ENCODE measurements at regions not wholly inside any gene's neighbourhood (a gene's known extent, or its start where the extent isn't known, plus 50 kb on each side); places are given as distances from the start of the nearest gene placed in this dataset.

- Histone ChIP-seq H3K4me2 (ENCODE audit: low read length) (no peak overlapping the region), H3K27me3 (ENCODE audit: insufficient read depth, low read depth, low read length) (no peaks in the 10 kb centered on the region), H4K20me1 (ENCODE audit: insufficient read depth) (no peaks in the 10 kb centered on the region), H3K9me2 (ENCODE audit: insufficient read depth, low read length) (no peaks in the 10 kb centered on the region), H3K27ac (ENCODE audit: low read length) (no peak overlapping the region), H3K36me3 (ENCODE audit: insufficient read depth, low read length) (no peaks in the 10 kb centered on the region), H3K9me3 (ENCODE audit: low read length) (no peaks in the 10 kb centered on the region), H3K4me3 (ENCODE audit: low read length) (no peak overlapping the region), H3K79me2 (replicated peaks; ENCODE audit: insufficient read depth, low read length) (no peaks in the 10 kb centered on the region), H3K9ac (ENCODE audit: low read length) (no peak overlapping the region), H2AFZ (ENCODE audit: low read depth, low read length) (no peak overlapping the region), H3F3A (ENCODE audit: insufficient read depth, low read length, poor library complexity, severe bottlenecking) (no peaks in the 10 kb centered on the region)
- no peak for TF ChIP-seq REST (IDR thresholded peaks at IDR 0.05; ENCODE audit: borderline replicate concordance)
These were observed 116.2 kb upstream of the SALL4 start for GRCh38 chr20:51918561-51918960.

GRCh38 chr20:51917886-51918535, 115.7 kb upstream of the SALL4 start:
- Histone ChIP-seq H4K20me1 (ENCODE audit: insufficient read depth) (no peaks in the 10 kb centered on the region), H3K4me2 (ENCODE audit: low read length) (no peak overlapping the region), H3K9me3 (ENCODE audit: low read length) (no peaks in the 10 kb centered on the region), H3K9ac (ENCODE audit: low read length) (no peak overlapping the region), H3K9me2 (ENCODE audit: insufficient read depth, low read length) (no peaks in the 10 kb centered on the region), H3K27me3 (ENCODE audit: insufficient read depth, low read depth, low read length) (no peaks in the 10 kb centered on the region), H3K36me3 (ENCODE audit: insufficient read depth, low read length) (no peaks in the 10 kb centered on the region), H3K27ac (ENCODE audit: low read length) (no peak overlapping the region), H3K4me3 (ENCODE audit: low read length) (no peak overlapping the region), H3F3A (ENCODE audit: insufficient read depth, low read length, poor library complexity, severe bottlenecking) (no peaks in the 10 kb centered on the region), H2AFZ (ENCODE audit: low read depth, low read length) (no peak overlapping the region), H3K79me2 (replicated peaks; ENCODE audit: insufficient read depth, low read length) (no peaks in the 10 kb centered on the region)
- no peak for TF ChIP-seq REST (IDR thresholded peaks at IDR 0.05; ENCODE audit: borderline replicate concordance)

GRCh38 chr20:51916244-51916643, 113.9 kb upstream of the SALL4 start:
- H4K20me1 ChIP-seq (ENCODE audit: insufficient read depth): no peaks in the 10 kb centered on the region
- no peak overlapping the region for H2AFZ ChIP-seq (ENCODE audit: low read depth, low read length)
- no peaks in the 10 kb centered on the region for H3K79me2 ChIP-seq (replicated peaks; ENCODE audit: insufficient read depth, low read length)
- no peaks in the 10 kb centered on the region for H3F3A ChIP-seq (ENCODE audit: insufficient read depth, low read length, poor library complexity, severe bottlenecking)
- no peak overlapping the region for H3K4me3 ChIP-seq (ENCODE audit: low read length)
- H3K9ac ChIP-seq (ENCODE audit: low read length): no peak overlapping the region
- no peaks in the 10 kb centered on the region for H3K36me3 ChIP-seq (ENCODE audit: insufficient read depth, low read length)
- H3K4me2 ChIP-seq (ENCODE audit: low read length): no peak overlapping the region
- no peaks in the 10 kb centered on the region for H3K9me3 ChIP-seq (ENCODE audit: low read length)
- no peak overlapping the region for H3K27ac ChIP-seq (ENCODE audit: low read length)
- no peaks in the 10 kb centered on the region for H3K27me3 ChIP-seq (ENCODE audit: insufficient read depth, low read depth, low read length)
- TF ChIP-seq SMC3 (conservative IDR thresholded peaks at IDR 0.05; ENCODE audit: poor library complexity): no peak
- TF ChIP-seq EZH2 (IDR thresholded peaks at IDR 0.05; ENCODE audit: borderline replicate concordance, insufficient read depth, low read length, poor library complexity, severe bottlenecking): no peak
- TF ChIP-seq CTCF (IDR thresholded peaks at IDR 0.05; ENCODE audit: poor library complexity, severe bottlenecking): no peak
- no peak for TF ChIP-seq REST (IDR thresholded peaks at IDR 0.05; ENCODE audit: borderline replicate concordance)
- no peaks in the 10 kb centered on the region for H3K9me2 ChIP-seq (ENCODE audit: insufficient read depth, low read length)

Data from neural cell (in vitro differentiated cells).